K562 (cell line): ENCODE measurements at regions not wholly inside any gene's neighbourhood (a gene's known extent, or its start where the extent isn't known, plus 50 kb on each side); places are given as distances from the start of the nearest gene placed in this dataset.
A peak's percentile ranks its signal among the peaks of the same experiment; 100 is the strongest.
"Not testable (repeated sequence)": the region's sequence is repeated elsewhere in the genome, so short reads cannot be mapped to it uniquely, and the experiment has no call there.

ENCODE experiments used
- ATAC-seq: fragments of 200-7000 bp; cut with Tn5 transposase; 3 replicates; pipeline ENCODE4 v1.9.1; 2020; ENCODE audit warnings: moderate library complexity
- BruUV-seq: library from RNA; stranded (reverse); fragments of 400-500 nt; replicated peaks from 2 replicates; lab custom pipeline; 2021; lab: Mats Ljungman, UMichigan
- CTCF ChIA-PET: fragments of 300-600 bp; formaldehyde crosslinking; extraction: SDS; loops from one replicate; lab custom pipeline; 2021; ENCODE audit warnings: low intra/inter-chr PET ratio; lab: Yijun Ruan, JAX
- POLR2A ChIA-PET: fragments of 300-600, 350-650 bp; sonication (Branson Sonifier 250); formaldehyde crosslinking; extraction: SDS; loops from one replicate; lab custom pipeline; 2021; ENCODE audit warnings: antibody characterized with exemption, inconsistent platforms; lab: Yijun Ruan, JAX
- DNase-seq, 4 experiments: peaks; one replicate each; pipeline versions ENCODE4 v3.0.0 to v3.0.0-alpha.2; 2011 to 2018; ENCODE audit warnings: low spot score in 3 of 4, mixed read lengths in 3 of 4; ENCODE audit errors: extremely low read depth in 1 of 4
- FAIRE-seq: peaks from 2 replicates; lab custom pipeline; 2011; peaks lifted over from hg19 to GRCh38; lab: Jason Lieb, UNC
- H2AFZ ChIP-seq: 2 replicates; pipeline ENCODE4 v1.6.0; 2011; ENCODE audit warnings: low read depth, low read length, control low read depth, inconsistent platforms
- H3K27ac ChIP-seq: fragments of 200-600 bp; 3 replicates; pipeline ENCODE4 v1.8.0; 2011; ENCODE audit warnings: low read depth, mild to moderate bottlenecking, control low read depth, inconsistent platforms, low read length, moderate library complexity, mixed read lengths; ENCODE audit errors: extremely low read depth
- H3K27me3 ChIP-seq, 2 experiments: fragments of 300-600 bp in 1 of 2; 2 replicates in 1 of 2; 3 replicates in 1 of 2; pipeline versions ENCODE4 v1.6.0 to v1.8.0; 2011; ENCODE audit warnings: inconsistent platforms in 2 of 2, low read length in 2 of 2, mild to moderate bottlenecking in 1 of 2, mixed read lengths in 1 of 2, moderate library complexity in 1 of 2; ENCODE audit not compliant: control insufficient read depth in 2 of 2, insufficient read depth in 2 of 2
- H3K36me3 ChIP-seq: fragments of 300-600 bp; 3 replicates; pipeline ENCODE4 v1.8.0; 2011; ENCODE audit warnings: mild to moderate bottlenecking, low read length, inconsistent platforms; ENCODE audit not compliant: control insufficient read depth, insufficient read depth
- H3K4me1 ChIP-seq, 2 experiments: fragments of 200-600 bp in 1 of 2; replicated peaks in 1 of 2; 2 replicates in 1 of 2; 3 replicates in 1 of 2; pipeline versions ENCODE4 v1.5.1 to v1.8.0; 2011; ENCODE audit warnings: inconsistent platforms in 2 of 2, low read length in 2 of 2, mild to moderate bottlenecking in 1 of 2, mixed read lengths in 1 of 2, moderate library complexity in 1 of 2; ENCODE audit not compliant: control insufficient read depth in 2 of 2, insufficient read depth in 2 of 2
- H3K4me2 ChIP-seq: 2 replicates; pipeline ENCODE4 v1.6.1; 2011; ENCODE audit warnings: low read length, control low read depth, inconsistent platforms, mixed read lengths; ENCODE audit not compliant: insufficient read depth
- H3K4me3 ChIP-seq: fragments of 200-600 bp; sonication (generic), shearing (Covaris generic); 2 replicates; pipeline ENCODE4 v1.5.1; 2016; ENCODE audit warnings: control low read depth, inconsistent platforms
- H3K79me2 ChIP-seq: fragments of 200-600 bp; 3 replicates; pipeline ENCODE4 v1.8.0; 2011; ENCODE audit warnings: low read length, inconsistent platforms; ENCODE audit not compliant: control insufficient read depth, insufficient read depth
- H3K9ac ChIP-seq, 2 experiments: 2 replicates each; pipeline versions ENCODE4 v1.6.0 to v1.6.1; 2011; ENCODE audit warnings: low read depth in 2 of 2, low read length in 2 of 2, control low read depth in 1 of 2, inconsistent platforms in 1 of 2, mild to moderate bottlenecking in 1 of 2, mixed read lengths in 1 of 2; ENCODE audit not compliant: insufficient read depth in 1 of 2
- H3K9me1 ChIP-seq: one replicate; pipeline ENCODE4 v1.6.0; 2011; ENCODE audit warnings: inconsistent platforms, mild to moderate bottlenecking, low read length, moderate library complexity; ENCODE audit not compliant: control insufficient read depth, insufficient read depth
- H3K9me3 ChIP-seq: replicated peaks from 2 replicates; pipeline ENCODE4 v1.5.1; 2011; ENCODE audit warnings: low read depth, low read length, inconsistent platforms; ENCODE audit not compliant: control insufficient read depth, insufficient read depth
- H4K20me1 ChIP-seq: replicated peaks from 2 replicates; pipeline ENCODE4 v1.6.1; 2011; ENCODE audit warnings: low read length, inconsistent platforms, mixed read lengths; ENCODE audit not compliant: control insufficient read depth, insufficient read depth
- NBN ChIP-seq: fragments of 450-650 bp; IDR thresholded peaks from 2 replicates; pipeline ENCODE4 v1.6.1; 2016; ENCODE audit warnings: low read depth, mild to moderate bottlenecking
- POLR2G ChIP-seq: fragments of 200-400 bp; formaldehyde crosslinking; IDR thresholded peaks from 2 replicates; pipeline ENCODE4 v1.6.1; 2017; ENCODE audit warnings: low read depth, mild to moderate bottlenecking, antibody characterized with exemption, low read length, moderate library complexity
- ZNF318 ChIP-seq, 2 experiments: fragments of 450-650 bp; IDR thresholded peaks; 2 replicates each; pipeline ENCODE4 v1.6.1; 2016; ENCODE audit warnings: mild to moderate bottlenecking in 2 of 2, borderline replicate concordance in 1 of 2, low read depth in 1 of 2, moderate library complexity in 1 of 2
- WGBS: fragments of 100-300 bp; shearing (Covaris generic); methylation state at CpG from one replicate; pipeline ENCODE4 v1.1.6; 2016; ENCODE audit warnings: low coverage, mixed read lengths; ENCODE audit not compliant: insufficient coverage; ENCODE audit errors: missing lambda C conversion rate; 5-methylcytosine and 5-hydroxymethylcytosine counted together
- in situ Hi-C: fragments of 300-500 bp; cut with MboI; formaldehyde crosslinking; loops from 4 replicates; pipeline ENCODE4 v1.15.0; 2018; ENCODE audit warnings: inconsistent platforms, mixed read lengths
- intact Hi-C: fragments of 100-400 bp; cut with micrococcal nuclease; formaldehyde crosslinking; loops from 2 replicates; pipeline ENCODE4 v1.14.2; 2022

GRCh38 chr17:22203208-22203715 is 510.9 kb downstream of the KCNJ18 start:
- Histone ChIP-seq H3K4me2 (no peak overlapping the region), H3K36me3 (peaks cover 46% of the 10 kb centered on the region; the same call in 2 of the 3 replicates), H3K79me2 (0 out of 3 replicates have a peak, but pooled peaks cover 4% of the 10 kb centered on the region), H3K9ac (no peak overlapping the region), H2AFZ (no peak overlapping the region), H3K4me1 (no peaks in the 10 kb centered on the region), H3K27ac (no peak overlapping the region), H3K9me1 (no peaks in the 10 kb centered on the region), H3K9me3 (no peaks in the 10 kb centered on the region), H3K4me3 (no peak overlapping the region), H3K27me3 (no peaks in the 10 kb centered on the region), H4K20me1 (no peaks in the 10 kb centered on the region)
- in situ Hi-C loops (loop anchor here (25.0 kb wide), 1 partner anchor 184 kb away; no protein-coding TSS in a partner anchor), intact Hi-C loops (no loop called here)
- TF ChIP-seq NBN, result no peak
- TF ChIP-seq ZNF318 (IDR thresholded peaks at IDR 0.05; ENCODE audit: borderline replicate concordance in 1 of 2, low read depth in 1 of 2), result no peak
- TF ChIP-seq POLR2G, result peak; percentile 57
- 88% methylated on average over 7 of the region's 29 CpGs for WGBS
- DNase-seq, result no peak
- ATAC-seq, result no peak
- POLR2A ChIA-PET, result no interaction called here
- CTCF ChIA-PET, result no interaction called here
- no TSS peak for BruUV-seq
- no peak for FAIRE-seq

- H3K4me3 ChIP-seq, intact Hi-C loops, FAIRE-seq, H3K79me2 ChIP-seq, H3K4me1 ChIP-seq, H3K4me2 ChIP-seq, H3K9me3 ChIP-seq, H3K9ac ChIP-seq, ATAC-seq, H3K27me3 ChIP-seq, H3K9me1 ChIP-seq, DNase-seq, H4K20me1 ChIP-seq, POLR2A ChIA-PET, CTCF ChIA-PET, H3K27ac ChIP-seq, H2AFZ ChIP-seq, BruUV-seq: not testable (repeated sequence)
- peaks cover 43% of the 10 kb centered on the region; the same call in 2 of the 3 replicates for H3K36me3 ChIP-seq
- WGBS, result 98% methylated on average over 6 of the region's 13 CpGs
- in situ Hi-C loops, result loop anchor here (25.0 kb wide), 1 partner anchor 183 kb away; no protein-coding TSS in a partner anchor
These were observed 511.8 kb downstream of the KCNJ18 start for GRCh38 chr17:22204076-22204475.
